GM12873 (cell line): ENCODE measurements at regions not wholly inside any gene's neighbourhood (a gene's known extent, or its start where the extent isn't known, plus 50 kb on each side); places are given as distances from the start of the nearest gene placed in this dataset.

Source experiments
- CTCF ChIP-seq: IDR thresholded peaks from 2 replicates; pipeline ENCODE4 v1.5.1; 2012; ENCODE audit warnings: low read depth, mild to moderate bottlenecking, moderate library complexity, low read length, control low read depth; ENCODE audit not compliant: insufficient read depth; ENCODE audit errors: missing control alignments

- no peak for TF ChIP-seq CTCF
Observed at GRCh38 chr13:91079176-91079575, 268.3 kb upstream of the MIR17HG start.

- TF ChIP-seq CTCF = no peak
Observed at GRCh38 chr13:91085127-91085526, 262.4 kb upstream of the MIR17HG start.

- no peak for TF ChIP-seq CTCF
Observed at GRCh38 chr13:91086936-91087716, 260.4 kb upstream of the MIR17HG start.

- no peak for TF ChIP-seq CTCF
Observed at GRCh38 chr13:91097269-91097668, 250.2 kb upstream of the MIR17HG start.

DNA sequence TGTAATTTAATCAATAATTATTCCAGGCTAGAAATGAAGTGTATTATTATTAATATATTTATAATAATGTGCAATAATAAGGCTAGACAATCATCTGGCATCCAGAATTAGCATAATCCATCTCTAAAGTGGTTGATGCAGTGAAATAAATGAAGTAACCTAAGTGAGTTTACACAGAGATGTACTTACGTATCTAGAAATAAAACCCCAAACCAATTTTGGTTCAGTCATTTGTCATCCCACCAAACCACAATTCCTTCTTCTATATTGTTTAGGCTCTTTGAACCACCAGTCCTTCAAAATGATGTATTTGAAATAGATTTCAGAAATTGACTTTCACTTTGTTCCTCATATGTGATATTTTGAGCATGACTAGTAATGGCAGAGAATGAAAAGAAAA lies 247.6 kb upstream of the MIR17HG start:
- no peak for TF ChIP-seq CTCF

- TF ChIP-seq CTCF = no peak
Observed at GRCh38 chr13:91100944-91101343, 246.5 kb upstream of the MIR17HG start.

- TF ChIP-seq CTCF = no peak
Observed at GRCh38 chr13:91101381-91101780, 246.1 kb upstream of the MIR17HG start.
